Keratinocyte (primary cell): ENCODE measurements at regions not wholly inside any gene's neighbourhood (a gene's known extent, or its start where the extent isn't known, plus 50 kb on each side); places are given as distances from the start of the nearest gene placed in this dataset.

Experiments
- DNase-seq: peaks from one replicate; pipeline ENCODE4 v3.0.0-alpha.2; 2011; ENCODE audit warnings: low read depth, missing footprints, low spot score
- FAIRE-seq: peaks from 2 replicates; lab custom pipeline; 2011; peaks lifted over from hg19 to GRCh38; lab: Jason Lieb, UNC
- H2AFZ ChIP-seq: 2 replicates; pipeline ENCODE4 v1.6.0; 2012; ENCODE audit warnings: low read length, control low read depth, inconsistent platforms; ENCODE audit not compliant: control insufficient read depth
- H3K27ac ChIP-seq: 2 replicates; pipeline ENCODE4 v1.5.1; 2011; ENCODE audit warnings: low read length; ENCODE audit not compliant: control insufficient read depth, insufficient read depth
- H3K27me3 ChIP-seq: 3 replicates; pipeline ENCODE4 v1.6.0; 2011; ENCODE audit warnings: low read length; ENCODE audit not compliant: control insufficient read depth, insufficient read depth; ENCODE audit errors: extremely low read depth
- H3K36me3 ChIP-seq, 2 experiments: 2 replicates in 1 of 2; 3 replicates in 1 of 2; pipeline ENCODE4 v1.5.1; 2011; ENCODE audit warnings: low read length in 2 of 2, mild to moderate bottlenecking in 1 of 2; ENCODE audit not compliant: control insufficient read depth in 2 of 2, insufficient read depth in 2 of 2; ENCODE audit errors: extremely low read depth in 1 of 2
- H3K4me1 ChIP-seq: 3 replicates; pipeline ENCODE4 v1.5.1; 2011; ENCODE audit warnings: low read length; ENCODE audit not compliant: control insufficient read depth, insufficient read depth; ENCODE audit errors: extremely low read depth
- H3K4me2 ChIP-seq: 3 replicates; pipeline ENCODE4 v1.6.0; 2011; ENCODE audit warnings: low read depth, low read length; ENCODE audit not compliant: control insufficient read depth, insufficient read depth; ENCODE audit errors: extremely low read depth
- H3K4me3 ChIP-seq, 3 experiments: fragments of 200-600 bp in 1 of 3; sonication (generic) in 1 of 3; 2 replicates in 2 of 3; 3 replicates in 1 of 3; pipeline ENCODE4 v1.5.1; 2011 to 2016; ENCODE audit warnings: low read length in 3 of 3, mild to moderate bottlenecking in 3 of 3, control low read depth in 2 of 3, inconsistent platforms in 1 of 3, low read depth in 1 of 3, mixed read lengths in 1 of 3, mixed run types in 1 of 3, moderate library complexity in 1 of 3; ENCODE audit not compliant: control insufficient read depth in 2 of 3, insufficient read depth in 2 of 3; ENCODE audit errors: extremely low read depth in 1 of 3
- H3K79me2 ChIP-seq: 2 replicates; pipeline ENCODE4 v1.6.0; 2012; ENCODE audit warnings: low read length; ENCODE audit not compliant: control insufficient read depth, insufficient read depth
- H3K9ac ChIP-seq: 3 replicates; pipeline ENCODE4 v1.6.0; 2011; ENCODE audit warnings: low read length; ENCODE audit not compliant: control insufficient read depth, insufficient read depth; ENCODE audit errors: extremely low read depth
- H3K9me1 ChIP-seq: 3 replicates; pipeline ENCODE4 v1.6.0; 2011; ENCODE audit warnings: low read length; ENCODE audit not compliant: control insufficient read depth, insufficient read depth; ENCODE audit errors: extremely low read depth
- H3K9me3 ChIP-seq: 2 replicates; pipeline ENCODE4 v1.5.1; 2012; ENCODE audit warnings: low read depth, low read length; ENCODE audit not compliant: control insufficient read depth
- H4K20me1 ChIP-seq: 3 replicates; pipeline ENCODE4 v1.6.0; 2011; ENCODE audit warnings: low read length; ENCODE audit not compliant: control insufficient read depth, insufficient read depth; ENCODE audit errors: extremely low read depth
- EZH2 ChIP-seq: IDR thresholded peaks from one replicate; pipeline ENCODE4 v1.6.1; 2012; ENCODE audit warnings: inconsistent platforms, mild to moderate bottlenecking, low read length, moderate library complexity
- dilution Hi-C: fragments of 300-500 bp; cut with MboI; formaldehyde crosslinking; loops from one replicate; pipeline ENCODE4 v1.7.0; 2020; ENCODE audit warnings: low sequenced_read_pairs; ENCODE audit not compliant: extremely low pct_ligation_motif_present
- TF ChIP-seq, protein P1 (sequence below), 3 experiments: IDR thresholded peaks in 1 of 3; conservative IDR thresholded peaks in 1 of 3; optimal IDR thresholded peaks in 1 of 3; 2 replicates in 2 of 3; 3 replicates in 1 of 3; pipeline versions ENCODE3 to v1.5.1; 2011; ENCODE audit warnings: low read length in 3 of 3, mild to moderate bottlenecking in 3 of 3, moderate library complexity in 2 of 3, control low read depth in 1 of 3, inconsistent platforms in 1 of 3; ENCODE audit not compliant: insufficient read depth in 2 of 3; ENCODE audit errors: extremely low read depth in 1 of 3

DNA sequence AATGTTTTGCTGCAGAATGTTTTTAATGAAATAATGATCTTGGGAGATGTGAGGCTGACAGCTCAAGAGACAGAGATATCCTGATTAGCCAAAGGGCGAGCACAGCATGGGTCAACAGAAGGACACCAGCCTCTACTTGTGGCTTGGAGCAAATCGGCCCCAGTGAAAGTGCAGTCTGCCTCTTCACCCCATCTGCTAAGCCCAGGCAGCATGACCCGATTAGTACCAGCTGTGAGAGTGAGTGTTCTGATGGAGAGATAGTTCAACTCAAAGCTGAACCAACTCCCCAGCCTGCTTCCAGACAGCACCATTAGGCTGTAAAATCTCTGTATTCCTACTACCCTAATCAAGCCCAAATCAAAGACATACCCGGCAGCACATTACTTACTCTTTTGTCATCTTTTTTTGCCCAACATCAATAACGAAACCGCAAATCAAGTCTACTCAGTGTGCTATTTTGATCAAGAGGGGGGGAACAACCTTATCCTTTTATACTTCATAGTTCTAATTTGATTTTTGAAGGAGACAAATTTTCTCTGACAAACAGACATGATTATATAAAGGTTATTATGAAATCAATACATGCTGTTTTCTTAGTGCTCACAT, 514.1 kb upstream of the NRSN1 start:
- Histone ChIP-seq H4K20me1 (no peaks in the 10 kb centered on the region), H3K79me2 (no peaks in the 10 kb centered on the region), H3K36me3 (no peaks in the 10 kb centered on the region), H3K4me3 (no peak overlapping the region), H2AFZ (no peak overlapping the region), H3K9ac (no peak overlapping the region), H3K9me1 (no peaks in the 10 kb centered on the region), H3K4me2 (no peak overlapping the region), H3K9me3 (no peaks in the 10 kb centered on the region), H3K27ac (no peak overlapping the region), H3K4me1 (no peaks in the 10 kb centered on the region), H3K27me3 (no peaks in the 10 kb centered on the region)
- no peak for TF ChIP-seq EZH2
- TF ChIP-seq, protein P1, sequence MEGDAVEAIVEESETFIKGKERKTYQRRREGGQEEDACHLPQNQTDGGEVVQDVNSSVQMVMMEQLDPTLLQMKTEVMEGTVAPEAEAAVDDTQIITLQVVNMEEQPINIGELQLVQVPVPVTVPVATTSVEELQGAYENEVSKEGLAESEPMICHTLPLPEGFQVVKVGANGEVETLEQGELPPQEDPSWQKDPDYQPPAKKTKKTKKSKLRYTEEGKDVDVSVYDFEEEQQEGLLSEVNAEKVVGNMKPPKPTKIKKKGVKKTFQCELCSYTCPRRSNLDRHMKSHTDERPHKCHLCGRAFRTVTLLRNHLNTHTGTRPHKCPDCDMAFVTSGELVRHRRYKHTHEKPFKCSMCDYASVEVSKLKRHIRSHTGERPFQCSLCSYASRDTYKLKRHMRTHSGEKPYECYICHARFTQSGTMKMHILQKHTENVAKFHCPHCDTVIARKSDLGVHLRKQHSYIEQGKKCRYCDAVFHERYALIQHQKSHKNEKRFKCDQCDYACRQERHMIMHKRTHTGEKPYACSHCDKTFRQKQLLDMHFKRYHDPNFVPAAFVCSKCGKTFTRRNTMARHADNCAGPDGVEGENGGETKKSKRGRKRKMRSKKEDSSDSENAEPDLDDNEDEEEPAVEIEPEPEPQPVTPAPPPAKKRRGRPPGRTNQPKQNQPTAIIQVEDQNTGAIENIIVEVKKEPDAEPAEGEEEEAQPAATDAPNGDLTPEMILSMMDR (optimal IDR thresholded peaks at IDR 0.05 in 1 of 3, IDR thresholded peaks at IDR 0.05 in 1 of 3, conservative IDR thresholded peaks at IDR 0.05 in 1 of 3; ENCODE audit: extremely low read depth in 1 of 3, insufficient read depth in 2 of 3, low read length in 3 of 3), result no peak
- dilution Hi-C loops, result no loop called here
- FAIRE-seq (no peak), DNase-seq (no peak)

DNA sequence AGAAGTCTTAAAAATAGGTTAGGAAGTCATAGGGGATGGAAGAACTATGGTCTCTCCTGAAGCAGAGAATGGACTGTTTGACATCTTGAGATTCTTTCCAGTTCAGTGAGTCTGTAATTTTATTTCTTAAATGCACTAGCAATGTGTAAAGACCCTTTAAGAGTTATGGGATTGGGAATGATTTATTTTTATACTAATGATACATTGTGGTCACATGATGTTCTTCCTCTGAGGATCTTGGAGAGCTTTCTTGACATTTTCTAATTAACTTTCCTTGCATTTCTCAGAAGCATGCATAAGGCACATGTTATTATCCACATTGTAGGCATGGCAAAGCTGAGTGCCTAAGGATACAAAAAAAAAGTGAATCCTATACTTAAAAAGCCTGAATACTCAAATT, 507.6 kb upstream of the NRSN1 start:
- Histone ChIP-seq H3K4me1 (no peaks in the 10 kb centered on the region), H2AFZ (no peak overlapping the region), H4K20me1 (no peaks in the 10 kb centered on the region), H3K27me3 (no peaks in the 10 kb centered on the region), H3K9me1 (no peaks in the 10 kb centered on the region), H3K9ac (no peak overlapping the region), H3K79me2 (no peaks in the 10 kb centered on the region), H3K36me3 (no peaks in the 10 kb centered on the region), H3K4me2 (no peak overlapping the region), H3K27ac (no peak overlapping the region), H3K9me3 (no peaks in the 10 kb centered on the region), H3K4me3 (no peak overlapping the region)
- FAIRE-seq (no peak), DNase-seq (no peak)
- dilution Hi-C loops, result no loop called here
- TF ChIP-seq, protein P1 (optimal IDR thresholded peaks at IDR 0.05 in 1 of 3, IDR thresholded peaks at IDR 0.05 in 1 of 3, conservative IDR thresholded peaks at IDR 0.05 in 1 of 3; ENCODE audit: extremely low read depth in 1 of 3, insufficient read depth in 2 of 3, low read length in 3 of 3), result no peak
- no peak for TF ChIP-seq EZH2
